ENCODE measurements at regions not wholly inside any gene's neighbourhood (a gene's known extent, or its start where the extent isn't known, plus 50 kb on each side); places are given as distances from the start of the nearest gene placed in this dataset.

- TF ChIP-seq POLR2A (IDR thresholded peaks at IDR 0.05) (no peak), CTCF (IDR thresholded peaks at IDR 0.05) (no peak)
These were observed 180.6 kb upstream of the GRIA4 start for GRCh38 chr11:105429096-105429910.
